HL-60 (cell line): ENCODE measurements at regions not wholly inside any gene's neighbourhood (a gene's known extent, or its start where the extent isn't known, plus 50 kb on each side); places are given as distances from the start of the nearest gene placed in this dataset.

Source experiments
- CTCF ChIP-seq: IDR thresholded peaks from one replicate; pipeline ENCODE4 v1.5.1; 2011; ENCODE audit warnings: low read length, control low read depth, inconsistent platforms; ENCODE audit not compliant: insufficient read depth
- GABPA ChIP-seq: IDR thresholded peaks from 2 replicates; pipeline ENCODE4 v1.6.1; 2012; ENCODE audit warnings: low read depth
- POLR2AphosphoS5 ChIP-seq: IDR thresholded peaks from 2 replicates; pipeline ENCODE4 v1.6.1; 2012; ENCODE audit warnings: low read depth
- REST ChIP-seq: IDR thresholded peaks from 2 replicates; pipeline ENCODE4 v1.6.1; 2012; ENCODE audit warnings: low read depth; ENCODE audit not compliant: insufficient replicate concordance
- SPI1 ChIP-seq: IDR thresholded peaks from 2 replicates; pipeline ENCODE4 v1.6.1; 2012; ENCODE audit warnings: low read depth, mild to moderate bottlenecking, borderline replicate concordance

GRCh38 chr21:24730661-24731060 is 876.6 kb downstream of the MRPL39 start:
- no peak for TF ChIP-seq REST
- no peak for TF ChIP-seq CTCF
- TF ChIP-seq POLR2AphosphoS5: no peak
- TF ChIP-seq GABPA: no peak
- TF ChIP-seq SPI1: no peak
